ENCODE measurements at regions not wholly inside any gene's neighbourhood (a gene's known extent, or its start where the extent isn't known, plus 50 kb on each side); places are given as distances from the start of the nearest gene placed in this dataset.

GRCh38 chr6:128743974-128744765 is 138.8 kb upstream of the LAMA2 start:
- no peak for TF ChIP-seq CTCF (conservative IDR thresholded peaks at IDR 0.05; ENCODE audit: low read length)
- TF ChIP-seq EZH2phosphoT487 (IDR thresholded peaks at IDR 0.05; ENCODE audit: borderline replicate concordance, low read depth, low read length): no peak
